GM19452 (cell line): ENCODE measurements at regions not wholly inside any gene's neighbourhood (a gene's known extent, or its start where the extent isn't known, plus 50 kb on each side); places are given as distances from the start of the nearest gene placed in this dataset.
"Not testable (repeated sequence)": the region's sequence is repeated elsewhere in the genome, so short reads cannot be mapped to it uniquely, and the experiment has no call there.

Experiments
- ATAC-seq: cut with Tn5 transposase; IDR thresholded peaks from one replicate; pipeline ENCODE4 v1.9.1; 2021; ENCODE audit not compliant: unreplicated experiment

DNA sequence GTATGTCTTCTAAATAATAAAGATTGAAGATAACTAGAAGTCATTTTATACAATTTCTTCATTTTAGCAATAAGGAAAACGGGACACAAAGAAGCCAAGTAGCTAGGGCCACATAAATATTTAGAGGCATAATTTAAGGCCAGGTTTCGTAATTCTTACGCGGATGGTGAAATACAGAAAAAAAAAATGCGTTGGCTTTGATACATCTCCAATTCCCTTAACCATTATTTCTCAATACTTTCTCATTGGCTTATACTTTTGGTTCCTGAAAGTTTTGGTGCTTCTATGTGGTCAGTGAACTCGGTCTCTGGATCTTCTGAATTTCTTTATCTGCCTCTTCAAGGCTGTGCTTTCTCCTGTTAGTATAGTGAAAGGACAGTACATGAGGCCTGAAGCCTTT, 888.1 kb downstream of the KCNJ2 start:
- no peak for ATAC-seq

DNA sequence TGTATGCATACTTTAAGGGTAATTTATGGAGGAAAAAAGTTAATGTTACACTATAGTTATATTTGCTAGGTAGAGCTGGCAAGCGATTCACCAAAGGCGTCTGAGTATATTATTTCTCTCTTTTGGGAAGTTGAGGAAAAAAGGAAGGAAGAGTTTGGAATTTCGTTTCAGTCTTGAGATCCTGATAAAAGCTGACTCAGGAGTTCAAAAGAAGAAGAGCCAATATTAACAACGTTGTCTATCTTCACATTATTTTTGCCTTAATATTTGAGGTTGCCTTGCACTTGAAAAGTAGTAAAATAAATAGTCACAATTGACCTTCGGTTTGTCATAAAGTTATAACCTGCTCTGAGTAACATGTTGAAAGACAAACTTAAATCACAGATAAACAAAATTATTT, 888.6 kb downstream of the KCNJ2 start:
- ATAC-seq, result no peak

- no peak for ATAC-seq
Observed at GRCh38 chr17:71063127-71063526, 893.8 kb downstream of the KCNJ2 start.

GRCh38 chr17:71063559-71063958, 894.2 kb downstream of the KCNJ2 start:
- ATAC-seq, result no peak

DNA sequence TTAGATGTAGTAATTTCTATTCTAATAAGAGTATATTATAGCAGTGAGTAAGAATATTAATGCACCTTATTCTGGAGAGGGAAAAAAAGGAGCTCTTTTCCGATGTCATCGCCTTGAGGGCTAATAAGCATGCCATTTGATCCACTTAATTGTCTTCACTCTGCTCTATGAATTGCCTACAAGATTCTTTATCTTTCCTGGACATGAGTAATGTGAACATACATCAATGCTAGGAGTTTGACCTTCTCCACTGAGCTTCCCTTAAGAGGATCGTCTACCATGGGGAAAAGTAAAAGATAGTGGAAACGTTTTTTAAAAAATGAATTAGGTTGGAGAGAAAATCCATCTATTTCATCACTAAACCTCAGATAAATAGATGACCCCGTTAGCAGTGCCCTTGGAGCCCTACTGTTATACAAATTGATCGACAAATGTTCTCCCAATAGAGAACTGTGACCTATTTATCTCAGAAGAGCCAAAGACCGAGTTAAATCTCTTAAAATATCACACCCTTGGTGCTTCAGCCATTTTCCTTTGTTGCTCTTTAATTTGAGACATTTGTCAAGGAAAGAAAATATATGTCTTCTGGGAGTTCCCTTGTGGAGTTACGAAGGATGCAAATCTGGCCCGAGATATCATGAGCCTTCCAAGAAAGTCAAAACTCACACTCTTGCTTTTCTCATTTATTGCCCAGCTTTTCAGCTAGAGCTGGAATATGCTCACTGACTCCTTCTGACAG, 898.5 kb downstream of the KCNJ2 start:
- ATAC-seq, result no peak

DNA sequence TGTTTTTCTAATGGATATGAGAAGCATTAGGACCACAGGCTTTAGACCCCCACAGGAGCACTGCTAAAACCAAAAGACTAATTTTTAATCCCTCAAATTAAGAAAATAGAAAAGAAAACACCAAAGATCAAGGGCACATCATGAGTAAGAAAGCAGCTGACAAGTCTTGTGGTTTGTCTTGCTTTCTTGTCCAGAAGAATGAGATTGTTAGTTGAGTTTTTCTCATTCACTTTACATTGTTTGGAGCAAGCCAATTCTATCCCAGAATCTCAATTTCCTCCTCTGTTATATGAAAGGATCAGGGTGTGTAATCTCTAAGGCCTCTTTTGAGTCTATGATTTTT, 899.0 kb downstream of the KCNJ2 start:
- ATAC-seq, result no peak

DNA sequence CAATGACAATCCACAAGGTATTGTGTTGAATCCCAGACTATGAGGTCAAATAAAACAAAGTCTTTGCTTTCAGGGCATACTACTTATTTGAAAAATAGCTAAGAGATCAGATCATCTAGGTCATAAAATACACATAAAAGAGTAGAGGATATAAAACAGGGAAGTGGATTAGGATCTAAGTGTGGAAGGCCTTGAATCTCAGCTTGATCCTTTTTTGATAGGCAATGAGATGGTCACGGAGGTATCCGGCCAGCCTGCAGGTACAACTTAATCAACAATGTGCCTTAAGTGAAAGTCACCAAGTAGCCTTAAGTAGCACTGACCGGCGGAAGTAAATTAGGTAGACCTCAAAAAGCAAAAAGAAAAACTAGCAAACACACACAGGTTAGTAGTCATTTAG, 901.7 kb downstream of the KCNJ2 start:
- ATAC-seq, result no peak

GRCh38 chr17:71071837-71072236, 902.5 kb downstream of the KCNJ2 start:
- no peak for ATAC-seq

DNA sequence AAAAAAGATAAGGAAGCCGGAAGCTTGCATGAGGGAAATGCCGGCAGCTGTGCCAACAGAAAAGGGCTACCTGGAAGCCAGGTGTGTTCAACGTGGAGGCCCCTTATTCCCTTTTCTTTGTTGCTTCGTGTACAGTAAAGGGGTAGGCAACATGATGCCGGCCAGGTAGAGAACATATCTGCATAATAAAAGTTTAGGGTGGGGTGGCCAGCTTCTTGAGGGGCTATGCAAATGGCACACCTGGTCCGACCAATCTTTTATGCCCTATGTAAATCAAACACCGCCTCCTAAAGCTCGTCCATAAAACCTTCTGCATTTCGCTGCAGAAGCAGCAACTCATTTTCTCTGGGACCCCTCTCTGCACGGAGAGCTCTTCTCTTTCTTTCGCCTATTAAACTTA, 911.6 kb downstream of the KCNJ2 start:
- ATAC-seq, result no peak

DNA sequence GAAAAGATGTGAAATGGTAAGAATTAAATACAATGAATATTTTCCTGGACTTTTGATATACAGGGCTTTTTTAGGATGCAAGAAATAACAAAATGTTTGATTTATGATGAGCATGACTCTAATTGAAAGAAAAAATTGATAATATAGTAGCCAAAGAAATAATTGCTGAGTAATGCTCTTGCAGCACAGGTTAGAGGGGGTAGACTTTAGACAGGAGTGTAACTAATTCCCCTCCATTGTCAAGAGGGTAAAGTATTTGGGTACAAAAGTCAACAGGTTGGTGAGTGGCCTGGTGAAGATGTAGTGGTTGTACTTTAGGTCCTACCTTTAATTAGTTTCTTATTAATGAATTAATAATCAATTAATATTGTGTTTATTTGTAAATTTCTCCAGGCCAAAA, 912.3 kb downstream of the KCNJ2 start:
- ATAC-seq, result no peak

GRCh38 chr17:71084219-71084618, 914.9 kb downstream of the KCNJ2 start:
- ATAC-seq, result no peak

- ATAC-seq, result no peak
Observed at GRCh38 chr17:71084838-71085237, 915.5 kb downstream of the KCNJ2 start.

- ATAC-seq, result no peak
Observed at GRCh38 chr17:71085238-71086033, 916.1 kb downstream of the KCNJ2 start.

DNA sequence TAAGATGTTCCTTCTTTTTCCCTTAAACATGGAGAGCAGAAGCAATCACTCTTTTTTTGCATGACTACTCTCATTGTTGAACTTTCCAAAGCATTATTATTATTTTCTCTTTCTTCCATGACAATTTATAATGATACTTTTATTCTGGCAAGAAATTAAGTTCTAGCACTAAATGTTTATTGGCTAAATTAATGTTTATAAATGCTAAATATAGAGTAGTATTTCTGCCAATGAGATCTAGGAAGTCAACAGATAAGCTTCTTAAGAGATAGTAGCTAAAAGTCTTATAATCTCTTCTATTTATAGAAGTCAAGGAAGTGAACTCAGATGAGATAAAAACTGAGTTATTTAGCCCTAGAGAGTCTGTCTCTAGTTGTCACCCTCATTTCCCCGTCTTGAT, 920.1 kb downstream of the KCNJ2 start:
- no peak for ATAC-seq

DNA sequence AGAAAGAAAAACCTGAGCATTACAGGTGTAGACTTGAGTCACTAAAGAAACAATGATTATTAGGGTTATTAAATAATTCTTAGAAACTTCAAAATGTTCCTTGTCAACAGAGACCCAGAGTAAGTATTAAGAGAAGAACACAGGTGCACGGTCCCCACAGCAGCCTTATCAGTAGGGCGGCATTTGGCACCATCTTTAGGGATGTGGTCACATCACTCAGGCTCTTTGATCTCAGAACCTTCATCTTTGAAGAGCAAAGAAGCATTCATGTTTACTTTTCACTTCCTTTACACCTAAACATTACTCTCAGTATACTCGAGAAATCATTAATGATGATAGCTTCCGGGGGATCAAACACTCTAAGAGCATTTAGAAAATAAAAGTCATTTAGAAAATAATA, 928.7 kb downstream of the KCNJ2 start:
- no peak for ATAC-seq

DNA sequence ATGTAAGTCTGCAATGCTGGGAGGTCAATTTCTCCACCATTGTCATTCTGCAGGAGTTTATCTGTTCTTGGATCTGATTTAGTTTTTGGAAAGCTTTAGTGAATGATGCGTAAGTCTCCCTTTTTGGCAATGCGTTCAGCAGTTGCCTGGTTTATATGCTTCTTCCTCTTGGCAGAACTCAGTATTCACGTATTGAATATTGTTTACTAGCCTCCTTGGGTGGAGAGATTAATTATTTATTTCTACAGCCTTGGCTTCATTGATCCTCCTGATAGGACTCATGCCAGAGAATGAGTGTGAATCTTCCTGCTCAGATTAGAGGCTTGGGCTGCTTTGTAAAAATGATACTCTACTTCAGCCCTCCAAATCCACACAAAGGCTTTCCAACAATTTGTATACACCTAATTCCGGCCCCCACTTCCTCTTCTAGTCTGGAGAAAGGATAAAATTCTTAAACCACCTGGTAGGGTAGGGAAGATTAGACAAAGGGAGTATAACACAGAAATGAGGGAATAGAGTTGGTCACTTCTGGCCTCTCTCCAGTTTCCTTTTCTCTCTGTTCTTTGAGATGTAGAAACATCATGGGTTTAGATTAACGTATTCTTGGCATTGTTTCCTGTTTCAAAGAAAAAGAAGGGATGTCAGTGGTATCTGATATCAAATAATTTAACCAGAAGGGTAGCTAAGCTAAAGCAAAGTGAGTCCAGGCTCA, 929.8 kb downstream of the KCNJ2 start:
- ATAC-seq, result no peak

- no peak for ATAC-seq
Observed at GRCh38 chr17:71102777-71103176, 933.4 kb downstream of the KCNJ2 start.

DNA sequence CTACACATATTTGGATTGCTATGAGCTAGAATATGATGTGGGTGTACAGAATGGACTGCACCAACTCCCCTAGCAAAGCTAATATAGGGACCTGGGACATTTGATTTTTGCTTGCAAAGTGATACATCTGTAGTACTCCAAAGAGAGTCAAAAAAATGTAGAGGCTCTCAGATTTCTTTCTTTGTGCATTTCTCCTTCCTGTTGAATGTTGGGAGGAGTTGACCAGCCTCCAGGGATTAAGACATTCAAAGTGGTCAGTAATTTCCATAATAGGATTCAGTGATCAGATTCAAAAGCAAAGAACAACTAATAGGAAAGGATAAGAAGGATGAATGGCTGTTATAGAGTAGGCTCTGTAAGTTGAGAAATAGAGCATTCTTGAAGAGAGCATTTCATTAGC, 934.9 kb downstream of the KCNJ2 start:
- no peak for ATAC-seq

- not testable (repeated sequence) for ATAC-seq
Observed at GRCh38 chr17:71106056-71106455, 936.7 kb downstream of the KCNJ2 start.

DNA sequence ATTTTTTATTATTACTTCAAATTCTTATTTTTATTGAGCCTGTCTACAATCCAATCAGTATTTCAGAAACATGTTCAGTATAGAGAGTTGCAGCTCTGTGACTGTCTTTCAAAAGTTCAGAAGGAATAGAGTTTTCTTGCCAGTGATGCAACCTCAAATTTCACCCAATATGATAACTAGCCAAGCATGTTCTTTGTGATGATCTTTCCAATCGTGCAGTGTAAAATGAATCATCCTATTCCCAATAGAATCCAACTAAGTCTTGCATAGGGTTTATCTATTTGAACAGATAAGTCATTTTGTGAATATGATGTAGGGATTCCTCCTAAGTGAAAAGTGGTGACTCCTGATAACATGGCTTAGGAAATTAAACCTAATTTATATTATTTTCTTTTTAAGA, 937.8 kb downstream of the KCNJ2 start:
- ATAC-seq, result no peak

- no peak for ATAC-seq
Observed at GRCh38 chr17:71109697-71110096, 940.4 kb downstream of the KCNJ2 start.

GRCh38 chr17:71110326-71110725, 941.0 kb downstream of the KCNJ2 start:
- ATAC-seq, result no peak
